ENCODE measurements at regions not wholly inside any gene's neighbourhood (a gene's known extent, or its start where the extent isn't known, plus 50 kb on each side); places are given as distances from the start of the nearest gene placed in this dataset.

GRCh38 chr6:95679981-95680380, 102.6 kb downstream of the MANEA start:
- no peaks in the 10 kb centered on the region for H3K36me3 ChIP-seq (ENCODE audit: control insufficient read depth, low read length)
- H3K27me3 ChIP-seq (ENCODE audit: control insufficient read depth, low read length), result no peaks in the 10 kb centered on the region
- no peaks in the 10 kb centered on the region for H3K9me2 ChIP-seq (replicated peaks; ENCODE audit: control insufficient read depth, low read length)
- no peak overlapping the region for H3K4me2 ChIP-seq (ENCODE audit: low read length)
- no peaks in the 10 kb centered on the region for H3K9me3 ChIP-seq (ENCODE audit: control insufficient read depth, insufficient read depth, low read length)
- TF ChIP-seq EZH2phosphoT487 (IDR thresholded peaks at IDR 0.05; ENCODE audit: borderline replicate concordance, low read length) (no peak), CTCF (IDR thresholded peaks at IDR 0.05; ENCODE audit: low read depth, low read length, poor library complexity, severe bottlenecking) (no peak)
- H3K4me1 ChIP-seq (ENCODE audit: control insufficient read depth, low read length), result no peaks in the 10 kb centered on the region
- no peak overlapping the region for H3K4me3 ChIP-seq (ENCODE audit: low read length)
- no peaks in the 10 kb centered on the region for H3K79me2 ChIP-seq (ENCODE audit: control insufficient read depth, low read length)
- H3K27ac ChIP-seq (ENCODE audit: low read depth, low read length), result no peak overlapping the region
- H3F3A ChIP-seq (ENCODE audit: control insufficient read depth, insufficient read depth), result no peaks in the 10 kb centered on the region
- no peaks in the 10 kb centered on the region for H4K20me1 ChIP-seq (ENCODE audit: control insufficient read depth, insufficient read depth, low read depth, low read length)

GRCh38 chr6:95681736-95682135, 104.4 kb downstream of the MANEA start:
- Histone ChIP-seq H4K20me1 (ENCODE audit: control insufficient read depth, insufficient read depth, low read depth, low read length) (no peaks in the 10 kb centered on the region), H3K4me2 (ENCODE audit: low read length) (no peak overlapping the region), H3K9me3 (ENCODE audit: control insufficient read depth, insufficient read depth, low read length) (no peaks in the 10 kb centered on the region), H3K79me2 (ENCODE audit: control insufficient read depth, low read length) (no peaks in the 10 kb centered on the region), H3K4me1 (ENCODE audit: control insufficient read depth, low read length) (no peaks in the 10 kb centered on the region), H3F3A (ENCODE audit: control insufficient read depth, insufficient read depth) (no peaks in the 10 kb centered on the region), H3K27ac (ENCODE audit: low read depth, low read length) (no peak overlapping the region), H3K9me2 (replicated peaks; ENCODE audit: control insufficient read depth, low read length) (no peaks in the 10 kb centered on the region), H3K27me3 (ENCODE audit: control insufficient read depth, low read length) (no peaks in the 10 kb centered on the region), H3K36me3 (ENCODE audit: control insufficient read depth, low read length) (no peaks in the 10 kb centered on the region), H3K4me3 (ENCODE audit: low read length) (no peak overlapping the region)
- TF ChIP-seq EZH2phosphoT487 (IDR thresholded peaks at IDR 0.05; ENCODE audit: borderline replicate concordance, low read length) (no peak), CTCF (IDR thresholded peaks at IDR 0.05; ENCODE audit: low read depth, low read length, poor library complexity, severe bottlenecking) (no peak)

- Histone ChIP-seq H3K9me3 (ENCODE audit: control insufficient read depth, insufficient read depth, low read length) (no peaks in the 10 kb centered on the region), H3K4me1 (ENCODE audit: control insufficient read depth, low read length) (no peaks in the 10 kb centered on the region), H3K27ac (ENCODE audit: low read depth, low read length) (no peak overlapping the region), H3K27me3 (ENCODE audit: control insufficient read depth, low read length) (no peaks in the 10 kb centered on the region), H3K4me2 (ENCODE audit: low read length) (no peak overlapping the region), H3F3A (ENCODE audit: control insufficient read depth, insufficient read depth) (no peaks in the 10 kb centered on the region), H4K20me1 (ENCODE audit: control insufficient read depth, insufficient read depth, low read depth, low read length) (no peaks in the 10 kb centered on the region), H3K4me3 (ENCODE audit: low read length) (no peak overlapping the region), H3K9me2 (replicated peaks; ENCODE audit: control insufficient read depth, low read length) (no peaks in the 10 kb centered on the region), H3K79me2 (ENCODE audit: control insufficient read depth, low read length) (no peaks in the 10 kb centered on the region), H3K36me3 (ENCODE audit: control insufficient read depth, low read length) (no peaks in the 10 kb centered on the region)
- TF ChIP-seq CTCF (IDR thresholded peaks at IDR 0.05; ENCODE audit: low read depth, low read length, poor library complexity, severe bottlenecking) (no peak), EZH2phosphoT487 (IDR thresholded peaks at IDR 0.05; ENCODE audit: borderline replicate concordance, low read length) (no peak)
Measured at GRCh38 chr6:95682476-95682875, 105.1 kb downstream of the MANEA start.

GRCh38 chr6:95685822-95686221, 108.5 kb downstream of the MANEA start:
- no peak overlapping the region for H3K4me2 ChIP-seq (ENCODE audit: low read length)
- H3K27ac ChIP-seq (ENCODE audit: low read depth, low read length), result no peak overlapping the region
- no peaks in the 10 kb centered on the region for H3K79me2 ChIP-seq (ENCODE audit: control insufficient read depth, low read length)

More at GRCh38 chr6:95685822-95686221, 108.5 kb downstream of the MANEA start:
- H3K9me2 ChIP-seq (replicated peaks; ENCODE audit: control insufficient read depth, low read length), result no peaks in the 10 kb centered on the region
- no peaks in the 10 kb centered on the region for H3K9me3 ChIP-seq (ENCODE audit: control insufficient read depth, insufficient read depth, low read length)
- no peaks in the 10 kb centered on the region for H3K4me1 ChIP-seq (ENCODE audit: control insufficient read depth, low read length)
- TF ChIP-seq CTCF (IDR thresholded peaks at IDR 0.05; ENCODE audit: low read depth, low read length, poor library complexity, severe bottlenecking), result no peak
- no peak for TF ChIP-seq EZH2phosphoT487 (IDR thresholded peaks at IDR 0.05; ENCODE audit: borderline replicate concordance, low read length)
- no peak overlapping the region for H3K4me3 ChIP-seq (ENCODE audit: low read length)
- no peaks in the 10 kb centered on the region for H3K27me3 ChIP-seq (ENCODE audit: control insufficient read depth, low read length)
- no peaks in the 10 kb centered on the region for H3F3A ChIP-seq (ENCODE audit: control insufficient read depth, insufficient read depth)
- H3K36me3 ChIP-seq (ENCODE audit: control insufficient read depth, low read length), result no peaks in the 10 kb centered on the region
- no peaks in the 10 kb centered on the region for H4K20me1 ChIP-seq (ENCODE audit: control insufficient read depth, insufficient read depth, low read depth, low read length)
